Panc1 (cell line): ENCODE measurements at regions not wholly inside any gene's neighbourhood (a gene's known extent, or its start where the extent isn't known, plus 50 kb on each side); places are given as distances from the start of the nearest gene placed in this dataset.
A peak's percentile ranks its signal among the peaks of the same experiment; 100 is the strongest.

Experiments used
- ATAC-seq: fragments of 200-7000 bp; cut with Tn5 transposase; 2 replicates; pipeline ENCODE4 v1.9.1; 2020; ENCODE audit warnings: mild to moderate bottlenecking, moderate library complexity
- BruUV-seq: library from RNA; stranded (reverse); fragments of 400-500 nt; replicated peaks from 2 replicates; lab custom pipeline; 2021; lab: Mats Ljungman, UMichigan
- CTCF ChIA-PET: fragments of 300-600 bp; sonication (Branson Sonifier 250); formaldehyde crosslinking; loops from one replicate; lab custom pipeline; 2022; ENCODE audit warnings: antibody characterized with exemption; lab: Charles Lee
- POLR2A ChIA-PET: fragments of 300-600 bp; sonication (Branson Sonifier 250); formaldehyde crosslinking; loops from one replicate; lab custom pipeline; 2022; ENCODE audit warnings: antibody characterized with exemption; lab: Charles Lee
- DNase-seq: peaks from one replicate; pipeline ENCODE4 v3.0.0-alpha.2; 2010; ENCODE audit warnings: low read depth, low spot score
- H3K27ac ChIP-seq: 2 replicates; pipeline ENCODE4 v1.5.1; 2011; ENCODE audit warnings: mild to moderate bottlenecking, low read length, inconsistent platforms
- H3K27me3 ChIP-seq: fragments of 200-500 bp; sonication (Bioruptor generic); 2 replicates; pipeline ENCODE4 v1.6.0; 2014; ENCODE audit warnings: low read length, inconsistent platforms; ENCODE audit not compliant: control insufficient read depth, insufficient read depth
- H3K36me3 ChIP-seq: fragments of 200-500 bp; sonication (Bioruptor generic); 2 replicates; pipeline ENCODE4 v1.5.1; 2014; ENCODE audit warnings: inconsistent platforms, mild to moderate bottlenecking, low read length, moderate library complexity; ENCODE audit not compliant: control insufficient read depth, insufficient read depth
- H3K4me1 ChIP-seq: 2 replicates; pipeline ENCODE4 v1.5.1; 2011; ENCODE audit warnings: inconsistent platforms, mild to moderate bottlenecking, low read length, moderate library complexity; ENCODE audit not compliant: control insufficient read depth, insufficient read depth
- H3K4me3 ChIP-seq, 2 experiments: 2 replicates each; pipeline ENCODE4 v1.5.1; 2011 to 2012; ENCODE audit warnings: low read depth in 2 of 2, low read length in 2 of 2, mild to moderate bottlenecking in 2 of 2, inconsistent platforms in 1 of 2, moderate library complexity in 1 of 2
- H3K9me3 ChIP-seq: fragments of 200-500 bp; sonication (Bioruptor generic); 2 replicates; pipeline ENCODE4 v1.5.1; 2014; ENCODE audit warnings: low read depth, mild to moderate bottlenecking, inconsistent platforms, low read length, moderate library complexity; ENCODE audit not compliant: control insufficient read depth, insufficient read depth
- CTCF ChIP-seq: fragments of 450-650 bp; IDR thresholded peaks from 2 replicates; pipeline ENCODE4 v1.5.1; 2017; ENCODE audit warnings: mild to moderate bottlenecking
- POLR2AphosphoS5 ChIP-seq: IDR thresholded peaks from 2 replicates; pipeline ENCODE4 v1.6.1; 2012; ENCODE audit warnings: mild to moderate bottlenecking, low read depth, low read length, moderate library complexity
- REST ChIP-seq, 2 experiments: IDR thresholded peaks; 2 replicates each; pipeline ENCODE4 v1.6.1; 2011 to 2012; ENCODE audit warnings: low read depth in 2 of 2, control low read depth in 1 of 2, low read length in 1 of 2, mild to moderate bottlenecking in 1 of 2, moderate library complexity in 1 of 2; ENCODE audit not compliant: insufficient read depth in 1 of 2
- SIN3A ChIP-seq: IDR thresholded peaks from 2 replicates; pipeline ENCODE4 v1.6.1; 2012; ENCODE audit warnings: low read depth, mild to moderate bottlenecking, low read length, moderate library complexity, borderline replicate concordance; ENCODE audit not compliant: insufficient read depth
- TCF7L2 ChIP-seq: IDR thresholded peaks from 2 replicates; pipeline ENCODE4 v1.6.1; 2011; ENCODE audit warnings: mild to moderate bottlenecking, low read depth, low read length, inconsistent platforms
- in situ Hi-C: cut with HindIII; loops from 2 replicates; pipeline ENCODE4 v1.10.0; 2016; ENCODE audit warnings: low sequenced_read_pairs, low pct_unique_long_range_greater_than_20kb
- intact Hi-C: fragments of 100-400 bp; cut with micrococcal nuclease; formaldehyde crosslinking; loops from one replicate; pipeline ENCODE4 v1.10.0; 2022; ENCODE audit not compliant: unreplicated experiment

- ChIA-PET POLR2A (no interaction called here), CTCF (interaction anchor here (0.6 to 1.6 kb wide), 5 partner anchors 9 to 287 kb away, joined by 3 to 7 read pairs (median 5); no protein-coding TSS in a partner anchor)
- Histone ChIP-seq H3K36me3 (no peaks in the 10 kb centered on the region), H3K9me3 (peaks cover 16% of the 10 kb centered on the region; the same call in 1 of the 2 replicates), H3K27me3 (peaks cover 17% of the 10 kb centered on the region), H3K4me1 (no peaks in the 10 kb centered on the region; the same call in 1 of the 2 replicates), H3K4me3 (no peak overlapping the region), H3K27ac (no peak overlapping the region)
- no TSS peak for BruUV-seq
- no peak for ATAC-seq
- in situ Hi-C loops, result no loop called here
- intact Hi-C loops, result no loop called here
- TF ChIP-seq TCF7L2, result no peak
- peak; percentile 16; the same call in 1 of the 2 replicates for TF ChIP-seq CTCF
- TF ChIP-seq SIN3A, result no peak
- TF ChIP-seq POLR2AphosphoS5, result no peak
- TF ChIP-seq REST (IDR thresholded peaks at IDR 0.05; ENCODE audit: insufficient read depth in 1 of 2, low read depth in 2 of 2, low read length in 1 of 2), result no peak
- DNase-seq, result no peak
Observed at GRCh38 chr5:135204151-135204600, 170.1 kb upstream of the PITX1 start.

GRCh38 chr5:135203593-135204036 is 169.6 kb upstream of the PITX1 start:
- Histone ChIP-seq H3K27me3 (peaks cover 19% of the 10 kb centered on the region), H3K27ac (no peak overlapping the region), H3K4me1 (no peaks in the 10 kb centered on the region; the same call in 1 of the 2 replicates), H3K9me3 (peaks cover 16% of the 10 kb centered on the region; the same call in 1 of the 2 replicates), H3K4me3 (no peak overlapping the region), H3K36me3 (no peaks in the 10 kb centered on the region)
- POLR2A ChIA-PET, result no interaction called here
- no peak for TF ChIP-seq SIN3A
- peak; percentile 59; the same call in 1 of the 2 replicates for TF ChIP-seq CTCF
- no peak for TF ChIP-seq REST (IDR thresholded peaks at IDR 0.05; ENCODE audit: insufficient read depth in 1 of 2, low read depth in 2 of 2, low read length in 1 of 2)
- no peak for ATAC-seq
- no peak for DNase-seq
- in situ Hi-C loops (no loop called here), intact Hi-C loops (no loop called here)
- no TSS peak for BruUV-seq
- CTCF ChIA-PET, result interaction anchor here (0.7 to 1.6 kb wide), 4 partner anchors 9 to 287 kb away, joined by 3 to 7 read pairs (median 5); no protein-coding TSS in a partner anchor
